Chondrocyte (in vitro differentiated cells): ENCODE measurements at regions not wholly inside any gene's neighbourhood (a gene's known extent, or its start where the extent isn't known, plus 50 kb on each side); places are given as distances from the start of the nearest gene placed in this dataset.

Experiments used
- DNase-seq: peaks from one replicate; pipeline ENCODE4 v3.0.0; 2021; ENCODE audit warnings: mixed read lengths, low spot score
- H3K27ac Mint-ChIP-seq: one replicate; pipeline ENCODE4 v1.8.0; 2021; ENCODE audit warnings: mild to moderate bottlenecking, moderate library complexity, mixed read lengths; ENCODE audit not compliant: unreplicated experiment
- H3K27me3 Mint-ChIP-seq: 2 replicates; pipeline ENCODE4 v1.8.0; 2021; ENCODE audit warnings: low read depth, mixed read lengths
- H3K36me3 Mint-ChIP-seq: 2 replicates; pipeline ENCODE4 v1.8.0; 2021; ENCODE audit warnings: low read depth, mixed read lengths
- H3K4me1 Mint-ChIP-seq: 2 replicates; pipeline ENCODE4 v1.8.0; 2021; ENCODE audit warnings: low read depth, mild to moderate bottlenecking, mixed read lengths
- H3K4me3 Mint-ChIP-seq: one replicate; pipeline ENCODE4 v1.8.0; 2021; ENCODE audit warnings: mild to moderate bottlenecking, moderate library complexity, mixed read lengths; ENCODE audit not compliant: unreplicated experiment
- H3K9me3 Mint-ChIP-seq: 2 replicates; pipeline ENCODE4 v1.8.0; 2021; ENCODE audit warnings: low read depth, mixed read lengths
- TF ChIP-seq, protein P1 (sequence below): fragments of 200-600 bp; sonication (generic); IDR thresholded peaks from 2 replicates; pipeline ENCODE4 v1.5.0; 2021; ENCODE audit warnings: antibody characterized with exemption, mild to moderate bottlenecking, moderate library complexity

DNA sequence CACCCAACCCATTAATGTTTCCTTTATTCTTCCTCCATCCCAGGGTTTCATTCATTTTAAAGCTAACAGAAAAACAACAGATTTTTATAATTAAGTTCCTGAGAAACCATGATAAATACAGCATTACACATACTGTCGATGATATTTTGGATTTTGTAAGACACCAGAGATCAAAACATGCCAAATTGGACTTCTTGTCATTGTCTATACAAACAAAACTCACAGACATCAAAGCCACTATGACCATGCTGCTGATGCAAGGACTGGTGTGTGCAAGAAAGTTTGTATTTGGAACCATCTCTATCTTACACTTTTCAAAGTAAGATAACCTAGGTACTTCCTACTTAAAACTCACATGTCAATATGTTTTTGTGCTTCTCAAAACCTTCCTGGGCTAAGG lies 294.0 kb upstream of the UGT8 start:
- Mint-ChIP-seq H3K27me3 (no peaks in the 10 kb centered on the region), H3K9me3 (peaks cover 12% of the 10 kb centered on the region), H3K4me3 (no peak overlapping the region), H3K36me3 (peaks cover 2% of the 10 kb centered on the region), H3K27ac (no peak overlapping the region), H3K4me1 (no peaks in the 10 kb centered on the region)
- DNase-seq, result no peak
- TF ChIP-seq, protein P1, sequence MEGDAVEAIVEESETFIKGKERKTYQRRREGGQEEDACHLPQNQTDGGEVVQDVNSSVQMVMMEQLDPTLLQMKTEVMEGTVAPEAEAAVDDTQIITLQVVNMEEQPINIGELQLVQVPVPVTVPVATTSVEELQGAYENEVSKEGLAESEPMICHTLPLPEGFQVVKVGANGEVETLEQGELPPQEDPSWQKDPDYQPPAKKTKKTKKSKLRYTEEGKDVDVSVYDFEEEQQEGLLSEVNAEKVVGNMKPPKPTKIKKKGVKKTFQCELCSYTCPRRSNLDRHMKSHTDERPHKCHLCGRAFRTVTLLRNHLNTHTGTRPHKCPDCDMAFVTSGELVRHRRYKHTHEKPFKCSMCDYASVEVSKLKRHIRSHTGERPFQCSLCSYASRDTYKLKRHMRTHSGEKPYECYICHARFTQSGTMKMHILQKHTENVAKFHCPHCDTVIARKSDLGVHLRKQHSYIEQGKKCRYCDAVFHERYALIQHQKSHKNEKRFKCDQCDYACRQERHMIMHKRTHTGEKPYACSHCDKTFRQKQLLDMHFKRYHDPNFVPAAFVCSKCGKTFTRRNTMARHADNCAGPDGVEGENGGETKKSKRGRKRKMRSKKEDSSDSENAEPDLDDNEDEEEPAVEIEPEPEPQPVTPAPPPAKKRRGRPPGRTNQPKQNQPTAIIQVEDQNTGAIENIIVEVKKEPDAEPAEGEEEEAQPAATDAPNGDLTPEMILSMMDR, result no peak

- TF ChIP-seq, protein P1, result no peak
- H3K27me3 Mint-ChIP-seq, result no peaks in the 10 kb centered on the region
- H3K9me3 Mint-ChIP-seq, result peaks cover 2% of the 10 kb centered on the region
- DNase-seq, result no peak
- H3K4me1 Mint-ChIP-seq, result no peaks in the 10 kb centered on the region
- H3K27ac Mint-ChIP-seq, result no peak overlapping the region
- H3K36me3 Mint-ChIP-seq, result no peaks in the 10 kb centered on the region
- H3K4me3 Mint-ChIP-seq, result no peak overlapping the region
These were observed 291.7 kb upstream of the UGT8 start for GRCh38 chr4:114306946-114307345.

DNA sequence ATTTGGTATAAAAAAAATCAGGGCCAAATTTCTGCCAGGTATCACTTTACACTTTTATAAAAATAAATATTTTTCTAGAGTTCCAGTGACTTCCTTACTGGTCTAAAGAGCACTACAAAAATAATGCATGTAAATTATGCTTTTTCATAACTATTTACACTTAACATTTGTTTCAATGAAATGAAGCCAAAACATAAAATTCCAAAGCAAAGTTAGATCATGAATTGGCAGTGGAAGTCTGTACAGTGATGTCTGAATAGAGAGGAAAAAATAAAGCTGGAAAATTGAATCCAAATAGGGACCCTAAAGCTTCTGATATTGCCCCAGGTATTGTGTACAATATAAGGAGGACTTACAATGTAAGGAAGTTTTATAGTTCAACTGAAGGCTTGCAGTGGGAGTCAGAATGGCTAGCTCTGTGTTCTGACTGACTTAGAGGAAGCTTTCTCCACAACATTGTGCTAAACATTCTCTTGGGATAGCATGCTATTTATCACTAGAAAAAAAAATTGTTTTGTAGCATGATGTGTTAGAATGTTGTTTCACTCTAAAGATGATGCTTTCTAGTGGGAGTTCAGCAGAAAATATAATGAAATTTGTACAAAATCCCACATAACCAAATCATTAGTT lies 288.2 kb upstream of the UGT8 start:
- TF ChIP-seq, protein P1, result no peak

DNA sequence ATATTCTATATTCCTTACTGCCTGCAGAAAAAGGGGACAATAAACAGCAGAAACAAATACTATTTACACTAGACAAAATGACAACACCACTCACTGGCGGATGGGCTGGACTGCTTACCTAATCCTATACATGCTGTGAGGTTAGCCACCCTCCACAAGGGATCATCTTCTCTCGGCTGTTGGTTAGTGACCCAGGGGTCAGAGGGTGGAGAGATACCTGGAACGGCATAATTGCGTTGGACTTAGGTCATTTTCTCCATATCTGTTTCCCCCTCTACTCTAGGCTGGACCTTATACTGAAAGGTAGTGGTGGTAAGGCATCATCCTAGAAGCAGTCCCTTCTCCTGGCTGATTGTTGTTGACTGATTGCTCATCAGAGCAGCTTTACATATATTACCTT lies 286.8 kb upstream of the UGT8 start:
- DNase-seq, result no peak
- Mint-ChIP-seq H3K9me3 (peaks cover 7% of the 10 kb centered on the region), H3K36me3 (peaks cover 3% of the 10 kb centered on the region), H3K4me3 (no peak overlapping the region), H3K4me1 (no peaks in the 10 kb centered on the region), H3K27me3 (no peaks in the 10 kb centered on the region), H3K27ac (no peak overlapping the region)
- TF ChIP-seq, protein P1, result no peak

More for the DNA sequence above, 288.2 kb upstream of the UGT8 start:
- Mint-ChIP-seq H3K4me3 (no peak overlapping the region), H3K36me3 (peaks cover 3% of the 10 kb centered on the region), H3K27me3 (no peaks in the 10 kb centered on the region), H3K4me1 (no peaks in the 10 kb centered on the region), H3K27ac (no peak overlapping the region), H3K9me3 (peaks cover 7% of the 10 kb centered on the region)
- no peak for DNase-seq

- Mint-ChIP-seq H3K27me3 (no peaks in the 10 kb centered on the region), H3K4me3 (no peak overlapping the region), H3K27ac (no peak overlapping the region), H3K36me3 (peaks cover 3% of the 10 kb centered on the region), H3K4me1 (no peaks in the 10 kb centered on the region), H3K9me3 (peaks cover 7% of the 10 kb centered on the region)
- DNase-seq, result no peak
- TF ChIP-seq, protein P1, result no peak
These were observed 286.3 kb upstream of the UGT8 start for GRCh38 chr4:114312338-114312737.
